Inflammatory macrophage treated with lipopolysaccharide for 1 hour (primary cell): ENCODE measurements at regions not wholly inside any gene's neighbourhood (a gene's known extent, or its start where the extent isn't known, plus 50 kb on each side); places are given as distances from the start of the nearest gene placed in this dataset.

Experiments
- DNase-seq, 2 donors: peaks; one replicate each; pipeline ENCODE4 v3.0.0-alpha.2; 2020 to 2022

DNA sequence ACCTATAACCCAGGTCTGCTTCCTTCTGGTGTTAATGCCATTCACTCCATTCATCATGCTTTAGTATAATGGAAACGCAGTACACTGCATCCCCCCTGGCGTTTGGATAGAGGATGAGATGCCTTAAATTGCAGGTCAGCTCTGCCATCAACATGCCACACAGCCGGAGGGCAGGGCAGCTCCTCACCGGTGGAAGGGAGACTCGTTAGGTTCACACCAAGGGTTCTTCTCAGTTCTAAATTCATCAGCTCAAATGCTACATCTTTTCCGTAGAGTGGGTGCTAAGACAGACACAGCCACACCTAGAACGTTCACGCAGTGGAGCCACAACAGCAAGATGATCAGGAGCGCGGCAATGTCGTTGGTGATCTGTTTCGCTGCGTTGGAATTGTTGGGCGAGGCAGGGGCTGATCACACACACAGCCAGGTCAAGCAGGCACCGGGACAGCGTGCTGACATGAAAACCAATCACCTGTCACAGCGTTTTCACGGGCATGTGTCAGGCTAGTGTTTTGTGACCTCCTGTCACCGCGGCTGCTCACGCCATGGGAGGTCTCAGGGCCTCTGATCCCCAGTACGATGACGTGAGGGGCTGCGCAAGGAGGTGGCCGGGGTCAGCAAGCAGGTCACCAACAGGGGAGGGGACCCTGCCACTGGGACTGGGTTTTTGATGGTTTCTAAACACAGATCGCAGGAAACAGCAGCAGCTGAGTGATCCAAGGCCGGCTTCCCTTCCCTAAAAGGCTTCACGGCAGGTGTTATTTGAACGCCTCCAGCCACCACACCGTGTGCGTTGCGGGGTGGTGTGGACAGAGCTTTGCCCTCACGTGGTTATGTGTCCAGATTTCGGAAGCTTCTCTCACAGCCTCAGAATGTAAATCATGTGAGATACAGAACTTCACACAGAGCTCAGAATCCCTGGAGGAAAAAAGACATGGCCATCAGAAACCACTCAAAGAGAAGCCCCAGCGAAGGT is 94.3 kb upstream of the IRS2 start:
- no peak for DNase-seq

GRCh38 chr13:109879338-109879737 is 93.0 kb upstream of the IRS2 start:
- DNase-seq = no peak

- DNase-seq = no peak
Measured at GRCh38 chr13:109877809-109878208, 91.4 kb upstream of the IRS2 start.

DNA sequence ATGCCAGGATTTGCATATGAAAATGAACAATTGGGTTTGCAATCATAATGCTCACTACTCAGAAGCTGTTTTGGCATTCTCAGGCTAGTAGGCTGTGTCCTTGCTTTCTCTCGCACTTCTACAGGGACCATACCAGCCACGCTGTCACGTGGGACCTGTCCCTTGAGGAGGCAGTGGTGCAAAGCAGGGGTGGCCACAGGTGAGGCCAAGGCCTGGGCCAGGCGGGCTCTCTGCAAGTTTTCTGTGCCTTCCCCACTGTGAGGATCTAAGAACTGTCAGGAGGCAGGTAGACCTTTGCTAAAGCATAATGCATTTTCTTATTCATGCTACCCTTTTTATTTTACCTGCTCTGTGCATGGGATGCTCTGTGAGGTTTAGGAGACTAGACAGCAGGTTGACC is 89.4 kb upstream of the IRS2 start:
- no peak for DNase-seq

- DNase-seq = no peak
Measured at GRCh38 chr13:109874484-109875454, 88.4 kb upstream of the IRS2 start.

DNA sequence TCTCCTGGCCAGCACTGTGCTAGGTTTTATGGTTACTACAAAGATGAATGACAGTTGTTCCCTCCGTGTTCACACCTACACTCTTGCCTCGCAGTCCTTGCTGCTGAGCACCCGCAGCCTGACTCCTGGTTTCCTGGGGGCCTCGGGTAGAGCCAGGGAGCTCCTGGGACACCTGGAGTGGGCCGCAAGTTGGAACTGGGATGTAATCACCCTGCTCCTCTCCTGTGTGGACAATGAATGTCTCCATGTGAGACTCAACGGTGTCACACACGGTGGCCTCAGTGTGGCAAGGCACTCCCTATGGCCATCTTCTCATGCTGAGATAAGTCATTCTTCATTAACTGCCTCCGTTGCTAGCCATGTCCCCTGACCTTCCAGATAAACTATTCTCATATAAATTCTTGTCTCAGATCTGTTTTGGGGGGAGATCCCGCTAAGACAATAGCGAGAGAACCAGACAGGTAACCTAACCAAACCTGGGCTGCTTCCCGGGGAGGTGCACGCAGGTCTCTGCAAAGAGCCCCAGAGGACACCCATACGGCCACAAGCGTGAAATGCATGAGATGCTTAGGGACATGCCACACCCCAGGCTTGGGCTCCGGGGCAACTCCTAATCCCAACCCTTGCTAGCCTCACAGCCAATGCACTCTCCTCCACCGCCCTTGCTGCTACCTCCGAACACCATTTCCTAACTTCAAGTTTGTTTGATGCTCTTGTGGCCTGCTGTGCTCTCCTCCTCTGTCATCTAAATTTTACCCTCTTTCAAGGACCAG is 87.2 kb upstream of the IRS2 start:
- DNase-seq = no peak

- no peak for DNase-seq
Measured at GRCh38 chr13:109872864-109873263, 86.5 kb upstream of the IRS2 start.

DNA sequence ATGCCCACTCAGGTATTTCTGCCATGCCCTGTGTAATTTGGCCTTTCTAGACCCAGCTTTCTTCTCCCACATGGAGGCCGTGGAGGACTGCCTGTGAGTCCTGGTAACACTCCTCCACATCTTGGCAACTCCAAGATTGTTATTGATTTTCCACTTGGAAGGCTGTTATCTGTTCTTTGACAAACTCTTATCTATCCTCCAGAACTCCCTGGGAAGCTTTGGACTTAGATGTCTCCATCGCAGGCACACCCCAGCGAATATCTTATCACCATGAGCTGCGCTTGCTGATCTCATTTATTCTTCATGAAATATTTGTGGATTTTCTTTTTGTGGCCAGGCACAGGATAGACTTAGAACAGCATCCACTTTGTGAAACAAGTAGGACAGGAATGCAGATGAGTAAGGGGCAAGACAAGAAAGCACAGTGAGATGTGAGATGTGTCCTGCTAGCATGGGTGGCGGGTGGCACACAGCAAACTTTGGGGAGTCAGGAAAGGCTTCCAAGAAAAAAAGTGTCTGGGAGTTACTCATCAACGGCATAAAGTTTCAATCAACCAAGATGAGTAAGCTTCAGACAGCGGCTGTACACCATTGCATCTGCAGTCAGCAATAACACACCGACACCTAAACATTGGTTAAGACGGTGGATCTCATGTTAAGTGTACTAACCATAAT is 84.5 kb upstream of the IRS2 start:
- DNase-seq = no peak

DNA sequence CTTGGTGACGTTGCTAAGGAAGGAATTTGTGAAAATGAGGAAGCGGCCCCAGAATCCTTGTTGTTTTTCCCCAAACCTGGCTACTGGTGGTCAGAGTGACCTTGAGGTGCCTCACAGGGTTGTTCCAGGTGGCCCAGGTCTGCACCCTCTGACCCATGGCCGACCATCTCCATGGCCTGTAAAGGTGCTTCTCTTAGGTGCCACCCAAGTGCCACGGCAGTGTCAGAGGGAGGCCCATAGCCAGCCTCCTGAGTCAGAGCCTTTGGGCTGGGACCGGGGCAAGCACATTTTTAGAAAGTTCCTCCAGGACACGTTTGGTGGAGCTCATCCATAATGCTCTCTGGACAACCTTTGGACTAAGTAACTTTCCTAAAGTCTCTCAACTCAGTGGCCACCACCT is 83.9 kb upstream of the IRS2 start:
- no peak for DNase-seq

GRCh38 chr13:109869312-109870237 is 83.2 kb upstream of the IRS2 start:
- DNase-seq = peak in 1 of 2 donors; percentile 3

- DNase-seq = no peak
Measured at GRCh38 chr13:109868578-109869311, 82.4 kb upstream of the IRS2 start.

DNA sequence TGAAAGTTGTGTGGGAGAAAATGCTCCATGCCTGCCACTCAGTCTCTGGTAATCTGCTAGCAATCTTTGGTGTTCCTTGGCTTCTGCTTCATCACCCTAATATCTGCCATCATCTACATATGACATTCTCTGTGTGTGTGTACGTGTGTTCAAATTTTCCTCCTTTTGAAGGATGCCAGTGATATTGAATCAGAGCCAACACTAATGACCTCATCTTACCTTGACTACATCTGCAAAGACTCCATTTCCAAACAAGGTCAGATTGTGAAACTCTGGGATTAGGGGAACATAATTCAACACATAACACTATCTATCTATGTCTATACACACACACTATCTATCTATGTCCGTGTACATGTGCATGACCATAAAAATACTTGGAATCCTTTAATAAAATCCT is 81.4 kb upstream of the IRS2 start:
- no peak for DNase-seq

DNA sequence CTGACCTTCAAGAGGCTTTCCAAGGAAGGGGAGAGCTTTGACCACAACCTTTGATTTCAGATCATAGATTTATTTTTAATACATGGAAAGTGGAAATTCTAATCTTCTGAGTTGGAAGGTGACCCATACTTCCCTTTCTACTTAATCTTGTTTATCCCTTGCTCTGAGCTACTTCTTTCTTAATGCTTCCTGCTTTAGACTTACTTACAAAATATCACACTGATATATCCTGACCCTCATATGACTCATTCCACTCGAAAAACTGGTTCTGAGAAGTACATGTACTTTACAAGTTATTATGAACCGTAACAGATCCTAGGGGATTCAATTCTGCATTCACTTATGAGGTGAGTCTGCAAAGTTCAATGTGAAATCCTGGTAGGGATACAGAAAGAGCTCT is 76.2 kb upstream of the IRS2 start:
- DNase-seq = no peak

DNA sequence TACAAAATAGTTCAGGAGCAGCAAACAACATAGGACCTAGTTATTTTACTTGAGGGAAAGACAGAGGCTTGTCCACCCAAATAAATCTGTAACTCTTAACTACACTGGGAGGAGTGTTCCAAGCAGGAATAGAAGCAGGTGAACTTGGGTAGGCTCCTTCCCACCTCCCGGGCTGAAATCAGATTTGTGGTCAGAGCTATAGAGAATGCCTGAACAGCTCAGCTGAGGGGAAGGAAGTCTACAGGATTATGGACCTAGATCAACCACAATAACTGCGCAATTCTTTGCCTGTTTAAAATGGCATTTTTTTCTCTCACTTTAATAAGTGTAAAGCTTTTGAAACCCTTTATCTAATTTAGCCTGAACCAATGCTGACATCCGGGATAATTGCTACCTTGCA is 73.5 kb upstream of the IRS2 start:
- DNase-seq = no peak

- DNase-seq = no peak
Measured at GRCh38 chr13:109859216-109859835, 72.9 kb upstream of the IRS2 start.

DNA sequence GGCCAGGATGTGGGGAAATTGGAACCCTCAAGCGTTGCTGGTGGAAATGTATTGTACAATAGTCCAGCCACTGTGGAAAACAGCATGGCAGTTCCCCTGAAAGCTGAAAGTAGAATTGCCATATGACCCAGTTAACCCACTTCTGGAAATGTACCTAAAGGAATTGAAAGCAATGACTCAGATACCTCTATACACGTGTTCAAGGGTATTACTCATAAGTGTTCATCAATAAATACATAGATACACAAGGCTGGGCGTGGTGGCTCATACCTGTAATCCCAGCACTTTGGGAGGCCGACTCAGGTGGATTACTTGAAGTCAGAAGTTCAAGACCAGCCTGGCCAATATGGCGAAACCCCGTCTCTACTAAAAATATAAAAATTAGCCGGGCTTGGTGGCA is 71.9 kb upstream of the IRS2 start:
- DNase-seq = no peak

GRCh38 chr13:109857803-109858202 is 71.4 kb upstream of the IRS2 start:
- no peak for DNase-seq

DNA sequence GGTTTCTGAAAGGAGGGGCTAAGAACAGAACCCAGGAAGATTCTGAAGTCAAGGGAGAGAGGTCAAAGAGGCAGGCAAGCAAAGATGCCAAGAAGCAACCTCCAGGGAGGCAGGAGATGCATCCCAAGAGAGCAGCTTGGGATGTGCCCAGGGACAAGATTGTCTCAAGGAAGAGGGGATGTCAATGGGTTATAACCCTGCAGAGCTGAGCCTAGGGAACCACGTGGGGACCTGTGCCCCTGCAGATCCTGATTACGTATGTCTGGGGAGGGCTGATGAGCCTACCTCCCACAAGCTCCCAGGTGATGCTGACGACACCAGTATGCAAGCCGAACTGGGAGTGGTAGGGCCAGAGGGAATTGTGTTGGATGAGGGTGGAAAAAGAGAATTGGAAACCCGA is 70.9 kb upstream of the IRS2 start:
- DNase-seq = no peak

- DNase-seq = no peak
Measured at GRCh38 chr13:109856350-109856749, 70.0 kb upstream of the IRS2 start.

GRCh38 chr13:109853153-109853552 is 66.8 kb upstream of the IRS2 start:
- no peak for DNase-seq
